H1 (cell line): ENCODE measurements at regions not wholly inside any gene's neighbourhood (a gene's known extent, or its start where the extent isn't known, plus 50 kb on each side); places are given as distances from the start of the nearest gene placed in this dataset.

Experiments
- ASH2L ChIP-seq: fragments of 200-600, 300-600 bp; sonication (generic); IDR thresholded peaks from one replicate; pipeline ENCODE4 v1.7.1; 2017; ENCODE audit warnings: low read length
- ATF2 ChIP-seq: IDR thresholded peaks from 2 replicates; pipeline ENCODE4 v1.6.1; 2012; ENCODE audit warnings: low read length, inconsistent platforms

GRCh38 chr14:48925184-48925583 lies 661.0 kb downstream of the RPS29 start (continued):
- no peak for TF ChIP-seq ASH2L
- no peak for TF ChIP-seq ATF2
- TF ChIP-seq, all 59 proteins: peak for 0
